ENCODE measurements at regions not wholly inside any gene's neighbourhood (a gene's known extent, or its start where the extent isn't known, plus 50 kb on each side); places are given as distances from the start of the nearest gene placed in this dataset.

GRCh38 chr3:165644331-165644730 is 192.9 kb downstream of the BCHE start:
- Histone ChIP-seq H3K9ac (ENCODE audit: low read depth, low read length) (no peak overlapping the region), H4K20me1 (ENCODE audit: insufficient read depth, low read length) (no peaks in the 10 kb centered on the region), H3K4me3 (ENCODE audit: insufficient read depth, low read depth, low read length) (no peak overlapping the region), H3K79me1 (ENCODE audit: low read depth in 1 of 2, low read length in 2 of 2) (no peaks in the 10 kb centered on the region), H2AFZ (replicated peaks; ENCODE audit: low read length, poor library complexity) (no peak overlapping the region), H3K27ac (ENCODE audit: insufficient read depth, low read length) (no peak overlapping the region), H4K91ac (ENCODE audit: insufficient read depth, low read depth, low read length) (no peak overlapping the region), H3K4me2 (ENCODE audit: low read depth, low read length) (no peak overlapping the region), H3K9me3 (ENCODE audit: control insufficient read depth, insufficient read depth, low read length) (no peaks in the 10 kb centered on the region; the same call in 1 of the 2 replicates), H4K8ac (ENCODE audit: low read depth in 2 of 2, low read length in 2 of 2) (no peak overlapping the region), H3K23ac (ENCODE audit: low read depth, low read length) (no peak overlapping the region), H2BK20ac (ENCODE audit: low read depth, low read length) (no peak overlapping the region), H2AK5ac (ENCODE audit: low read depth, low read length) (no peak overlapping the region), H3K56ac (ENCODE audit: extremely low read depth, insufficient read depth, low read length) (no peak overlapping the region), H3K4ac (ENCODE audit: low read depth, low read length) (no peak overlapping the region), H3K36me3 (ENCODE audit: control insufficient read depth, insufficient read depth, low read length) (no peaks in the 10 kb centered on the region), H3K4me1 (ENCODE audit: control insufficient read depth, insufficient read depth, low read length) (no peaks in the 10 kb centered on the region; the same call in 1 of the 2 replicates), H2BK15ac (ENCODE audit: low read depth, low read length) (no peak overlapping the region), H3K9me1 (ENCODE audit: insufficient read depth, low read length) (no peaks in the 10 kb centered on the region), H2BK120ac (ENCODE audit: low read depth, low read length) (no peak overlapping the region), H2BK5ac (ENCODE audit: low read depth, low read length, poor library complexity, severe bottlenecking) (no peak overlapping the region), H4K5ac (ENCODE audit: low read depth, low read length) (no peak overlapping the region), H3K18ac (ENCODE audit: low read depth, low read length) (no peak overlapping the region), H2AK9ac (replicated peaks; ENCODE audit: low read depth, low read length, poor library complexity) (no peak overlapping the region), H3K14ac (replicated peaks; ENCODE audit: low read depth, low read length) (no peak overlapping the region), H3K27me3 (ENCODE audit: control insufficient read depth, insufficient read depth, low read length) (no peaks in the 10 kb centered on the region)
- TF ChIP-seq MXI1 (IDR thresholded peaks at IDR 0.05; ENCODE audit: borderline replicate concordance, low read depth, low read length) = no peak
- no peak for TF ChIP-seq ELK1 (IDR thresholded peaks at IDR 0.05; ENCODE audit: borderline replicate concordance, low read depth, low read length)
- no peak for TF ChIP-seq CTCF (conservative IDR thresholded peaks at IDR 0.05; ENCODE audit: low read depth, low read length)
- TF ChIP-seq CHD1 (IDR thresholded peaks at IDR 0.05; ENCODE audit: low read depth, low read length) = no peak
- no peak for TF ChIP-seq RFX5 (IDR thresholded peaks at IDR 0.05; ENCODE audit: low read depth, low read length)
- TF ChIP-seq BHLHE40 (IDR thresholded peaks at IDR 0.05; ENCODE audit: low read depth, low read length) = no peak
- no peak for TF ChIP-seq RCOR1 (IDR thresholded peaks at IDR 0.05; ENCODE audit: insufficient replicate concordance, low read length)
- TF ChIP-seq POLR2A (IDR thresholded peaks at IDR 0.05; ENCODE audit: low read depth, low read length) = no peak
- no peak for TF ChIP-seq NFE2L2 (IDR thresholded peaks at IDR 0.05; ENCODE audit: low read depth, low read length)
- no peak for TF ChIP-seq RAD21 (IDR thresholded peaks at IDR 0.05; ENCODE audit: low read length)
- TF ChIP-seq MAFK (IDR thresholded peaks at IDR 0.05; ENCODE audit: low read depth, low read length) = no peak
- TF ChIP-seq SMC3 (IDR thresholded peaks at IDR 0.05; ENCODE audit: low read depth, low read length) = no peak
- no peak for TF ChIP-seq CEBPB (IDR thresholded peaks at IDR 0.05; ENCODE audit: low read depth, low read length)
- TF ChIP-seq FOS (IDR thresholded peaks at IDR 0.05; ENCODE audit: low read depth, low read length) = no peak
- TF ChIP-seq USF2 (IDR thresholded peaks at IDR 0.05; ENCODE audit: low read depth, low read length) = no peak
- TF ChIP-seq MAZ (IDR thresholded peaks at IDR 0.05; ENCODE audit: borderline replicate concordance, low read depth, low read length) = no peak
- no TSS peak for BruUV-seq (replicated peaks)
- POLR2A ChIA-PET (ENCODE audit: unreplicated experiment) = no interaction called here
- in situ Hi-C loops (cut with MboI; ENCODE audit: low sequenced_read_pairs) (no loop called here), intact Hi-C loops (cut with micrococcal nuclease) (no loop called here), dilution Hi-C loops (cut with HindIII; ENCODE audit: low sequenced_read_pairs, unreplicated experiment) (no loop called here)
- ATAC-seq (ENCODE audit: low read depth) = no peak
- no peak for DNase-seq
- CTCF ChIA-PET = no interaction called here
- no CpG with 5 or more reads among the region's 1 CpG for WGBS, 2 experiments (ENCODE audit: extremely low coverage in 2 of 2, insufficient read length in 1 of 2)

All from IMR-90 (cell line).